ENCODE measurements at regions not wholly inside any gene's neighbourhood (a gene's known extent, or its start where the extent isn't known, plus 50 kb on each side); places are given as distances from the start of the nearest gene placed in this dataset.

GRCh38 chr19:32189956-32190706 is 155.3 kb upstream of the ZNF507 start:
- DNase-seq = no peak

- no peak for DNase-seq
These were observed 153.5 kb upstream of the ZNF507 start for GRCh38 chr19:32191921-32192320.

- DNase-seq = no peak
These were observed 149.5 kb upstream of the ZNF507 start for GRCh38 chr19:32195706-32196610.

GRCh38 chr19:32196690-32197420 is 148.6 kb upstream of the ZNF507 start:
- no peak for DNase-seq

GRCh38 chr19:32197896-32198882 is 147.2 kb upstream of the ZNF507 start:
- no peak for DNase-seq

GRCh38 chr19:32199501-32200040 is 145.8 kb upstream of the ZNF507 start:
- no peak for DNase-seq

- no peak for DNase-seq
These were observed 144.9 kb upstream of the ZNF507 start for GRCh38 chr19:32200312-32201038.

GRCh38 chr19:32201211-32201610 is 144.2 kb upstream of the ZNF507 start:
- DNase-seq = no peak

- DNase-seq = peak in 1 of 2 donors; percentile 38
These were observed 143.8 kb upstream of the ZNF507 start for GRCh38 chr19:32201636-32202051.

GRCh38 chr19:32202244-32202643 is 143.2 kb upstream of the ZNF507 start:
- no peak for DNase-seq

GRCh38 chr19:32203161-32203560 is 142.2 kb upstream of the ZNF507 start:
- DNase-seq = no peak

- no peak for DNase-seq
These were observed 139.3 kb upstream of the ZNF507 start for GRCh38 chr19:32206065-32206464.

- no peak for DNase-seq
These were observed 137.3 kb upstream of the ZNF507 start for GRCh38 chr19:32208060-32208459.

GRCh38 chr19:32219392-32219791 is 126.0 kb upstream of the ZNF507 start:
- DNase-seq = no peak

- no peak for DNase-seq
These were observed 125.4 kb upstream of the ZNF507 start for GRCh38 chr19:32219881-32220472.

- no peak for DNase-seq
These were observed 124.5 kb upstream of the ZNF507 start for GRCh38 chr19:32220951-32221350.

GRCh38 chr19:32222556-32222955 is 122.9 kb upstream of the ZNF507 start:
- no peak for DNase-seq

- DNase-seq = no peak
These were observed 122.3 kb upstream of the ZNF507 start for GRCh38 chr19:32223106-32223505.

- no peak for DNase-seq
These were observed 121.6 kb upstream of the ZNF507 start for GRCh38 chr19:32223595-32224370.

Measured in bone marrow (tissue), 2 donors.